NCI-H774 (cell line): ENCODE measurements at regions not wholly inside any gene's neighbourhood (a gene's known extent, or its start where the extent isn't known, plus 50 kb on each side); places are given as distances from the start of the nearest gene placed in this dataset.
A peak's percentile ranks its signal among the peaks of the same experiment; 100 is the strongest.
"Not testable (repeated sequence)": the region's sequence is repeated elsewhere in the genome, so short reads cannot be mapped to it uniquely, and the experiment has no call there.

Experiments used
- DNase-seq: peaks from one replicate; lab custom pipeline; 2025; lab: John Stamatoyannopoulos, UW

GRCh38 chr3:72082776-72083462, 298.0 kb upstream of the PROK2 start:
- DNase-seq = no peak

GRCh38 chr3:72082186-72082715, 297.3 kb upstream of the PROK2 start:
- DNase-seq = no peak

GRCh38 chr3:72081471-72082185, 296.7 kb upstream of the PROK2 start:
- DNase-seq = no peak

GRCh38 chr3:72080800-72081199, 295.9 kb upstream of the PROK2 start:
- no peak for DNase-seq

- DNase-seq = no peak
Measured at GRCh38 chr3:72080095-72080494, 295.1 kb upstream of the PROK2 start.

- DNase-seq = no peak
Measured at GRCh38 chr3:72079369-72079872, 294.5 kb upstream of the PROK2 start.

- no peak for DNase-seq
Measured at GRCh38 chr3:72078676-72079368, 293.9 kb upstream of the PROK2 start.

GRCh38 chr3:72077473-72078259, 292.7 kb upstream of the PROK2 start:
- no peak for DNase-seq

GRCh38 chr3:72075848-72076247, 290.9 kb upstream of the PROK2 start:
- DNase-seq = not testable (repeated sequence)

- no peak for DNase-seq
Measured at GRCh38 chr3:72071624-72072023, 286.7 kb upstream of the PROK2 start.

- no peak for DNase-seq
Measured at GRCh38 chr3:72070005-72070404, 285.1 kb upstream of the PROK2 start.

GRCh38 chr3:72069543-72069942, 284.6 kb upstream of the PROK2 start:
- DNase-seq = no peak

- no peak for DNase-seq
Measured at GRCh38 chr3:72068621-72069020, 283.7 kb upstream of the PROK2 start.

- DNase-seq = no peak
Measured at GRCh38 chr3:72067721-72068120, 282.8 kb upstream of the PROK2 start.

GRCh38 chr3:72065872-72066641, 281.1 kb upstream of the PROK2 start:
- DNase-seq = no peak

GRCh38 chr3:72065236-72065635, 280.3 kb upstream of the PROK2 start:
- DNase-seq = no peak

- not testable (repeated sequence) for DNase-seq
Measured at GRCh38 chr3:72064727-72065126, 279.8 kb upstream of the PROK2 start.

GRCh38 chr3:72062017-72062416, 277.1 kb upstream of the PROK2 start:
- no peak for DNase-seq

- no peak for DNase-seq
Measured at GRCh38 chr3:72060447-72061034, 275.6 kb upstream of the PROK2 start.

GRCh38 chr3:72058493-72059081, 273.6 kb upstream of the PROK2 start:
- DNase-seq = peak; percentile 5
